PC-9 (cell line): ENCODE measurements at regions not wholly inside any gene's neighbourhood (a gene's known extent, or its start where the extent isn't known, plus 50 kb on each side); places are given as distances from the start of the nearest gene placed in this dataset.

Source experiments
- BruUV-seq: library from RNA; stranded (reverse); fragments of 400-500 nt; replicated peaks from 2 replicates; lab custom pipeline; 2021; lab: Mats Ljungman, UMichigan
- CTCF ChIA-PET: fragments of 300-600 bp; sonication (Branson Sonifier 250); formaldehyde crosslinking; loops from one replicate; lab custom pipeline; 2022; ENCODE audit warnings: antibody characterized with exemption; lab: Charles Lee
- POLR2A ChIA-PET: fragments of 300-600 bp; sonication (Branson Sonifier 250); formaldehyde crosslinking; loops from one replicate; lab custom pipeline; 2022; ENCODE audit warnings: antibody characterized with exemption; ENCODE audit not compliant: unreplicated experiment; lab: Charles Lee
- DNase-seq, 2 experiments: peaks; one replicate each; pipeline versions ENCODE4 v3.0.0 to v3.0.0-alpha.2; 2015 to 2022; ENCODE audit warnings: mixed read lengths in 1 of 2
- H2AFZ ChIP-seq: fragments of 200-600 bp; sonication (generic); 2 replicates; pipeline ENCODE4 v1.8.1; 2017; ENCODE audit warnings: antibody characterized with exemption
- H3F3A ChIP-seq: fragments of 200-600 bp; sonication (generic); 2 replicates; pipeline ENCODE4 v1.8.1; 2017; ENCODE audit warnings: antibody characterized with exemption, mild to moderate bottlenecking, low read depth; ENCODE audit not compliant: insufficient read depth
- H3K27ac ChIP-seq: fragments of 200-600 bp; sonication (generic); 2 replicates; pipeline ENCODE4 v1.6.1; 2016; ENCODE audit warnings: mixed run types
- H3K27me3 ChIP-seq: fragments of 200-600 bp; sonication (generic); 2 replicates; pipeline ENCODE4 v1.6.1; 2016; ENCODE audit warnings: low read depth, mixed run types; ENCODE audit not compliant: insufficient read depth
- H3K36me3 ChIP-seq: fragments of 200-600 bp; sonication (generic); 2 replicates; pipeline ENCODE4 v1.6.1; 2016; ENCODE audit warnings: low read depth, mixed run types
- H3K4me1 ChIP-seq: fragments of 200-600 bp; sonication (generic); replicated peaks from 2 replicates; pipeline ENCODE4 v1.6.1; 2016; ENCODE audit warnings: mixed run types; ENCODE audit not compliant: insufficient read depth
- H3K4me2 ChIP-seq: fragments of 200-600 bp; sonication (generic); 2 replicates; pipeline ENCODE4 v1.6.1; 2017; ENCODE audit warnings: mixed run types
- H3K4me3 ChIP-seq: fragments of 200-600 bp; sonication (generic); 2 replicates; pipeline ENCODE4 v1.6.1; 2016; ENCODE audit warnings: mixed run types
- H3K79me2 ChIP-seq: fragments of 200-600 bp; sonication (generic); 2 replicates; pipeline ENCODE4 v1.6.1; 2017; ENCODE audit warnings: low read depth, mixed run types
- H3K9me2 ChIP-seq: fragments of 200-600 bp; sonication (generic); 2 replicates; pipeline ENCODE4 v1.8.1; 2017; ENCODE audit warnings: mild to moderate bottlenecking; ENCODE audit not compliant: insufficient read depth
- H3K9me3 ChIP-seq: fragments of 200-600 bp; sonication (generic); 2 replicates; pipeline ENCODE4 v1.8.1; 2016; ENCODE audit warnings: low read depth; ENCODE audit not compliant: insufficient read depth
- H4K20me1 ChIP-seq: fragments of 200-600 bp; sonication (generic); 2 replicates; pipeline ENCODE4 v1.8.1; 2017; ENCODE audit not compliant: insufficient read depth
- CTCF ChIP-seq: fragments of 200-600 bp; sonication (generic); conservative IDR thresholded peaks from 2 replicates; pipeline ENCODE4 v1.6.1; 2017; ENCODE audit warnings: mixed run types, antibody characterized with exemption, mild to moderate bottlenecking, moderate library complexity
- EZH2 ChIP-seq: fragments of 200-600 bp; sonication (generic); IDR thresholded peaks from 2 replicates; pipeline ENCODE4 v1.8.0; 2017; ENCODE audit warnings: antibody characterized with exemption, low read depth
- intact Hi-C: fragments of 100-400 bp; cut with micrococcal nuclease; formaldehyde crosslinking; loops from one replicate; pipeline ENCODE4 v1.10.0; 2022; ENCODE audit not compliant: unreplicated experiment

GRCh38 chr2:83862600-83862999 is 596.5 kb downstream of the SUCLG1 start:
- Histone ChIP-seq H3K27me3 (no peaks in the 10 kb centered on the region), H2AFZ (no peak overlapping the region), H3K79me2 (no peaks in the 10 kb centered on the region), H3K9me3 (no peaks in the 10 kb centered on the region), H3K4me3 (no peak overlapping the region), H3K4me2 (no peak overlapping the region), H4K20me1 (no peaks in the 10 kb centered on the region), H3K4me1 (no peaks in the 10 kb centered on the region), H3K36me3 (no peaks in the 10 kb centered on the region), H3F3A (no peaks in the 10 kb centered on the region), H3K9me2 (no peaks in the 10 kb centered on the region), H3K27ac (no peak overlapping the region)
- TF ChIP-seq CTCF = no peak
- ChIA-PET CTCF (no interaction called here), POLR2A (no interaction called here)
- intact Hi-C loops = no loop called here
- no TSS peak for BruUV-seq
- no peak for DNase-seq

GRCh38 chr2:83860320-83860719 is 598.8 kb downstream of the SUCLG1 start:
- Histone ChIP-seq H3K4me3 (no peak overlapping the region), H4K20me1 (no peaks in the 10 kb centered on the region), H3K9me2 (no peaks in the 10 kb centered on the region), H3K27me3 (no peaks in the 10 kb centered on the region), H3K9me3 (no peaks in the 10 kb centered on the region), H3K4me1 (no peaks in the 10 kb centered on the region), H2AFZ (no peak overlapping the region), H3K27ac (no peak overlapping the region), H3K4me2 (no peak overlapping the region), H3K79me2 (no peaks in the 10 kb centered on the region), H3K36me3 (no peaks in the 10 kb centered on the region), H3F3A (no peaks in the 10 kb centered on the region)
- POLR2A ChIA-PET = no interaction called here
- BruUV-seq = no TSS peak
- no peak for TF ChIP-seq EZH2
- no peak for TF ChIP-seq CTCF
- CTCF ChIA-PET = no interaction called here
- intact Hi-C loops = no loop called here
- DNase-seq = no peak

- POLR2A ChIA-PET = no interaction called here
- CTCF ChIA-PET = no interaction called here
- H3K27me3 ChIP-seq = no peaks in the 10 kb centered on the region
Measured at GRCh38 chr2:83859553-83859952, 599.5 kb downstream of the SUCLG1 start.

More at GRCh38 chr2:83859553-83859952, 599.5 kb downstream of the SUCLG1 start:
- H3K4me1 ChIP-seq = no peaks in the 10 kb centered on the region
- no peaks in the 10 kb centered on the region for H3K9me3 ChIP-seq
- no peaks in the 10 kb centered on the region for H3F3A ChIP-seq
- no peaks in the 10 kb centered on the region for H3K36me3 ChIP-seq
- TF ChIP-seq EZH2 (no peak), CTCF (no peak)
- H3K79me2 ChIP-seq = no peaks in the 10 kb centered on the region
- no peaks in the 10 kb centered on the region for H4K20me1 ChIP-seq
- no TSS peak for BruUV-seq
- intact Hi-C loops = no loop called here
- H3K4me3 ChIP-seq = no peak overlapping the region
- no peak overlapping the region for H2AFZ ChIP-seq
- no peak for DNase-seq
- H3K27ac ChIP-seq = no peak overlapping the region
- no peak overlapping the region for H3K4me2 ChIP-seq
- H3K9me2 ChIP-seq = no peaks in the 10 kb centered on the region
